LNCAP (cell line): ENCODE measurements at regions not wholly inside any gene's neighbourhood (a gene's known extent, or its start where the extent isn't known, plus 50 kb on each side); places are given as distances from the start of the nearest gene placed in this dataset.

ENCODE experiments used
- CTCF ChIP-seq: fragments of 450-650 bp; IDR thresholded peaks from 2 replicates; pipeline ENCODE4 v1.5.1; 2017; ENCODE audit warnings: mild to moderate bottlenecking

GRCh38 chr2:193891023-193891422, 1696.3 kb upstream of the TMEFF2 start:
- TF ChIP-seq CTCF: no peak

DNA sequence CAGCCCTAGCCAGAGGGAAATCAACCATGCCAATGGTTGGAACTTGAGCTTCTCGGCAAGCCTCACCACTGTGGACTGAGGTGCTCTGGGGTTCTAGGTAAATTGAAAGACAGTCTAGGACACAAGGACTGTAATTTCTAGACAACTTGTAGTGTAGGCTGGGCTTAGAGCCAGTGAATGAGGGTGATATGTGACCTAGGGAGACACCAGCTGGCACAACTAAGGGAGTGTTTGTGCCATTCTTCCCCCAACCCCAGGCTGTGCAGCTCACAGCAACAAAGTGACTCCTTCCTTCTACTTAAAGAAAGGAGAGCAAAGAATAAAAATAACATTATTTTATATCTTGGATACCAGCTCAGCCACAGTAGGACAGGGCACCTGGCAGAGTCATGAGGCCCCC, 1690.7 kb upstream of the TMEFF2 start:
- TF ChIP-seq CTCF: no peak

GRCh38 chr2:193883820-193884219, 1689.1 kb upstream of the TMEFF2 start:
- TF ChIP-seq CTCF: no peak

DNA sequence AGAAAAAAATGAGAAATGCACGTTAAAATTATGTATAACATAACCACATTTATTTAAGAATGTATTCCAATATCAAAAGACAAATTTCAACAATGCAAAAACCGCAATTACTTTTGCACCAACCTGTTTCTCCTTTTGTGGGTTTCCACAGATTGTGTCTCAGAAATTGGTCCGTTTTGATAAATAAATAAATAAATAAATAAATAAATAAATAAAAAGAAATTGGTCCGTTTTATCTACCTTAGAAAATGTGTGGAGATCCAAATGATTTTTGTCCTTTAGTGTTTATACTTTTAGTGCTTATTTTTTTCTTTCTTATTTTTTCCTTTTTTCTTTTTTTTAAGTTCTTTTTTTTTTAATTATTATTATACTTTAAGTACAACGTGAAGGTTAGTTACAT, 1682.2 kb upstream of the TMEFF2 start:
- TF ChIP-seq CTCF: no peak

DNA sequence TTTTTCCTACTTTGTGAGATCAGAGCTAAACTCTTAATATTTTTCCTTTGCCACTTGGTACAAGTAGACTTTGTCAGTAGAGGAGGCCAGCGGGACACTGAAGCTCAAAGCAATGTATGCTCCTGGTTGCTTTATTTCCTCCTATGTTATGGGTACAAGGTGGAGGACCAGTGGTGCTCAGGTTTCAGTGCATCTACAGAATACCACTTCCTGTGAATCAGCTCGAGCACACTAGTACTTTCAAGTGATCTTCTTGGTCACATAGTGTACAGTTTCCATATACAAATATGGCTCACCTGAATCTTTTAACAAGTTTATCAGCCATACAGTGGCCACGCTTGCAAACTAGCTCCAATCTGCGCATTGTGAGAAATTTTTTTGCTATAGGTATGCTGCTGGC, 1674.8 kb upstream of the TMEFF2 start:
- TF ChIP-seq CTCF: no peak

DNA sequence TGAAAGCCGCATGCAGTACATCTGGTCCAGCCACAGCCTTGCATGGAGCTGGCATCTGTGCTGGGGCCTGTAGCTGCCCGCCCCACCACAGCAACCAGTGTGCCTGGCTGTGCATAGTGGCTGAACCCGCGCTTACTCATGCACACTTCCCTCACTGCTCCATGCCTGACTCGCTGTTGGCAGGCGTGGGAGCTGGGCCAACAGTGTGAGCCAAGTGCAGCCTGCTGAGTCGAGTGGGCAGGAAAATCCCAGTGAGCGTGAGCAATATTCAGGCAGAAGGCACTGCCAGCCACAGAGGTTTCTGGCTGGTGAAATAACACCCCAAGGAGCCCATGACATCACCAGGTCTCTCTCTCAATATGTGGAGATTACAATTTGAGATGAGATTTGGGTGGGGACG, 1674.1 kb upstream of the TMEFF2 start:
- no peak for TF ChIP-seq CTCF

DNA sequence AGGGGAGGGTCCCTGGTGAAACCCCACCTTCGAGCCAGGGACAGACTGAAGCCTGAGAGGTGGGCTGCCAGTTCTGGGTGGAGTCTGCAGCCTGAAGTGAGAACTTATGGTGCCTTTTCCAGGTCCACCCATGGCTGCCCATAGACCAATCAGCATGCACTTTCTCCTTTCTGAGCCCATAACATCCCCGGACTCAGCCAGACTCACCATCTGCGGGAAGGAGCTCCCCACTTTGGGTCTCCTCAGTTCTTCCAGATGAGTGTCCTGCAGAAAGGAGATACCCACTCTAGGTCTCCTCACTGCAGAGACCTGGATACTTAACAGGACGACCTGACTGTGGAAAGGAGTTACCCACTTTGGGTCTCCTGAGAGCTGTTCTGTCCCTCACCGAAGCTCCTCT, 1673.4 kb upstream of the TMEFF2 start:
- TF ChIP-seq CTCF: no peak

GRCh38 chr2:193867454-193867853, 1672.7 kb upstream of the TMEFF2 start:
- TF ChIP-seq CTCF: no peak
